ENCODE measurements at regions not wholly inside any gene's neighbourhood (a gene's known extent, or its start where the extent isn't known, plus 50 kb on each side); places are given as distances from the start of the nearest gene placed in this dataset.

DNA sequence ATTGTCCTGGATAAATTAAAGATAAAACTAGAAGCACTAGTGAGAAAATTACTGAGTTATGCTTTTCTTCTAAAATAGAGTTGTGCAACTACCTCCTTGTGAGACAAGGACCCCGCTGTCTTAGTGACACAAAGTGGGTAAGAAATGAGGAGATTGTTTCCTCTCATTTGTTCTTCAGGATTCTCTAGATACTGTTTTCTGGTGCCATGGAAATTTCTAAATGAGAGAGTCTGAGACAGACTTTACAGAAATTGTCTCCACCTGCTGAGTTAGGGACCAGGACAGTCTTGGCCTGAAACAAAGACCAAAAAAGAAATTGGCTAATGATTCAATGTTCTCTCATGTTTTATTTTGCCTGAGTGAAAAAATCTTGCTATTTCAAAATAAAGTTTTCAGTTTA is 427.5 kb downstream of the TUSC7 start (continued):
- TF ChIP-seq, protein P1, sequence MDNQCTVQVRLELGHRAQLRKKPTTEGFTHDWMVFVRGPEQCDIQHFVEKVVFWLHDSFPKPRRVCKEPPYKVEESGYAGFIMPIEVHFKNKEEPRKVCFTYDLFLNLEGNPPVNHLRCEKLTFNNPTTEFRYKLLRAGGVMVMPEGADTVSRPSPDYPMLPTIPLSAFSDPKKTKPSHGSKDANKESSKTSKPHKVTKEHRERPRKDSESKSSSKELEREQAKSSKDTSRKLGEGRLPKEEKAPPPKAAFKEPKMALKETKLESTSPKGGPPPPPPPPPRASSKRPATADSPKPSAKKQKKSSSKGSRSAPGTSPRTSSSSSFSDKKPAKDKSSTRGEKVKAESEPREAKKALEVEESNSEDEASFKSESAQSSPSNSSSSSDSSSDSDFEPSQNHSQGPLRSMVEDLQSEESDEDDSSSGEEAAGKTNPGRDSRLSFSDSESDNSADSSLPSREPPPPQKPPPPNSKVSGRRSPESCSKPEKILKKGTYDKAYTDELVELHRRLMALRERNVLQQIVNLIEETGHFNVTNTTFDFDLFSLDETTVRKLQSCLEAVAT (IDR thresholded peaks at IDR 0.05) = no peak
- no peak for TF ChIP-seq SLC30A9 (CRISPR knock-in tag; IDR thresholded peaks at IDR 0.05)

GRCh38 chr3:117139681-117140080 is 430.1 kb downstream of the TUSC7 start:
- H4K20me1 ChIP-seq (replicated peaks; ENCODE audit: control insufficient read depth, insufficient read depth, low read length) = no peaks in the 10 kb centered on the region
- H2AFZ ChIP-seq (ENCODE audit: low read depth, low read length) = no peak overlapping the region
- FAIRE-seq = no peak
- no peaks in the 10 kb centered on the region for H3K9me1 ChIP-seq (ENCODE audit: control insufficient read depth, insufficient read depth, low read length)
- DNase-seq (ENCODE audit: extremely low read depth in 1 of 4, low spot score in 3 of 4) = no peak
- H3K4me1 ChIP-seq (replicated peaks in 1 of 2; ENCODE audit: control insufficient read depth in 2 of 2, insufficient read depth in 2 of 2, low read length in 2 of 2) = no peaks in the 10 kb centered on the region
- H3K27me3 ChIP-seq (ENCODE audit: control insufficient read depth in 2 of 2, insufficient read depth in 2 of 2, low read length in 2 of 2) = no peaks in the 10 kb centered on the region
- ATAC-seq = no peak
- H3K9ac ChIP-seq (ENCODE audit: insufficient read depth in 1 of 2, low read depth in 2 of 2, low read length in 2 of 2) = no peak overlapping the region
- no peaks in the 10 kb centered on the region for H3K9me3 ChIP-seq (replicated peaks; ENCODE audit: control insufficient read depth, insufficient read depth, low read depth, low read length)
- no peak overlapping the region for H3K4me2 ChIP-seq (ENCODE audit: insufficient read depth, low read length)
- no peak overlapping the region for H3K27ac ChIP-seq (ENCODE audit: extremely low read depth, low read depth, low read length)
- CTCF ChIA-PET (ENCODE audit: low intra/inter-chr PET ratio) = no interaction called here
- H3K36me3 ChIP-seq (ENCODE audit: control insufficient read depth, insufficient read depth, low read length) = no peaks in the 10 kb centered on the region
- POLR2A ChIA-PET = no interaction called here
- no peak for TF ChIP-seq CBX5 (IDR thresholded peaks at IDR 0.05; ENCODE audit: borderline replicate concordance, low read depth)
- no peak for TF ChIP-seq SIX5 (IDR thresholded peaks at IDR 0.05; ENCODE audit: borderline replicate concordance in 1 of 2, insufficient read depth in 1 of 2, low read depth in 1 of 2, low read length in 2 of 2)
- TF ChIP-seq MIER1 (IDR thresholded peaks at IDR 0.05; ENCODE audit: low read depth) = no peak
- TF ChIP-seq KDM2B (CRISPR knock-in tag; IDR thresholded peaks at IDR 0.05) = no peak
- TF ChIP-seq RUNX1 (IDR thresholded peaks at IDR 0.05; ENCODE audit: low read depth) = no peak
- TF ChIP-seq, protein P2, sequence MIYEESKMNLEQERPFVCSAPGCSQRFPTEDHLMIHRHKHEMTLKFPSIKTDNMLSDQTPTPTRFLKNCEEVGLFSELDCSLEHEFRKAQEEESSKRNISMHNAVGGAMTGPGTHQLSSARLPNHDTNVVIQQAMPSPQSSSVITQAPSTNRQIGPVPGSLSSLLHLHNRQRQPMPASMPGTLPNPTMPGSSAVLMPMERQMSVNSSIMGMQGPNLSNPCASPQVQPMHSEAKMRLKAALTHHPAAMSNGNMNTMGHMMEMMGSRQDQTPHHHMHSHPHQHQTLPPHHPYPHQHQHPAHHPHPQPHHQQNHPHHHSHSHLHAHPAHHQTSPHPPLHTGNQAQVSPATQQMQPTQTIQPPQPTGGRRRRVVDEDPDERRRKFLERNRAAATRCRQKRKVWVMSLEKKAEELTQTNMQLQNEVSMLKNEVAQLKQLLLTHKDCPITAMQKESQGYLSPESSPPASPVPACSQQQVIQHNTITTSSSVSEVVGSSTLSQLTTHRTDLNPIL (CRISPR knock-in tag; IDR thresholded peaks at IDR 0.05) = no peak
- TF ChIP-seq PYGO2 (tag; IDR thresholded peaks at IDR 0.05) = no peak
- no peak for TF ChIP-seq ZNF449 (CRISPR knock-in tag; IDR thresholded peaks at IDR 0.05)
- TF ChIP-seq, protein P3, sequence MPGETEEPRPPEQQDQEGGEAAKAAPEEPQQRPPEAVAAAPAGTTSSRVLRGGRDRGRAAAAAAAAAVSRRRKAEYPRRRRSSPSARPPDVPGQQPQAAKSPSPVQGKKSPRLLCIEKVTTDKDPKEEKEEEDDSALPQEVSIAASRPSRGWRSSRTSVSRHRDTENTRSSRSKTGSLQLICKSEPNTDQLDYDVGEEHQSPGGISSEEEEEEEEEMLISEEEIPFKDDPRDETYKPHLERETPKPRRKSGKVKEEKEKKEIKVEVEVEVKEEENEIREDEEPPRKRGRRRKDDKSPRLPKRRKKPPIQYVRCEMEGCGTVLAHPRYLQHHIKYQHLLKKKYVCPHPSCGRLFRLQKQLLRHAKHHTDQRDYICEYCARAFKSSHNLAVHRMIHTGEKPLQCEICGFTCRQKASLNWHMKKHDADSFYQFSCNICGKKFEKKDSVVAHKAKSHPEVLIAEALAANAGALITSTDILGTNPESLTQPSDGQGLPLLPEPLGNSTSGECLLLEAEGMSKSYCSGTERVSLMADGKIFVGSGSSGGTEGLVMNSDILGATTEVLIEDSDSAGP (CRISPR knock-in tag; IDR thresholded peaks at IDR 0.05) = no peak
- TF ChIP-seq ZC3H4 (CRISPR knock-in tag; IDR thresholded peaks at IDR 0.05; ENCODE audit: borderline replicate concordance) = no peak
- TF ChIP-seq HEY1 (CRISPR knock-in tag; IDR thresholded peaks at IDR 0.05; ENCODE audit: borderline replicate concordance) = no peak
- TF ChIP-seq FOXM1 (IDR thresholded peaks at IDR 0.05; ENCODE audit: low read depth) = no peak
- TF ChIP-seq FOXM1 (CRISPR knock-in tag; IDR thresholded peaks at IDR 0.05; ENCODE audit: low read depth) = no peak
- no peaks in the 10 kb centered on the region for H3K79me2 ChIP-seq (ENCODE audit: control insufficient read depth, insufficient read depth, low read length)
- in situ Hi-C loops (cut with MboI) = no loop called here
- BruUV-seq (replicated peaks) = no TSS peak
- 0% methylated on average over 2 of the region's 2 CpGs for WGBS (ENCODE audit: insufficient coverage, low coverage, missing lambda C conversion rate)
- intact Hi-C loops (cut with micrococcal nuclease) = no loop called here
- no peak overlapping the region for H3K4me3 ChIP-seq

Measured in K562 (cell line).